Astrocyte of the hippocampus (primary cell): ENCODE measurements at regions not wholly inside any gene's neighbourhood (a gene's known extent, or its start where the extent isn't known, plus 50 kb on each side); places are given as distances from the start of the nearest gene placed in this dataset.

Experiments used
- DNase-seq: peaks from one replicate; pipeline ENCODE4 v3.0.0; 2011; ENCODE audit warnings: low read depth, low spot score

DNA sequence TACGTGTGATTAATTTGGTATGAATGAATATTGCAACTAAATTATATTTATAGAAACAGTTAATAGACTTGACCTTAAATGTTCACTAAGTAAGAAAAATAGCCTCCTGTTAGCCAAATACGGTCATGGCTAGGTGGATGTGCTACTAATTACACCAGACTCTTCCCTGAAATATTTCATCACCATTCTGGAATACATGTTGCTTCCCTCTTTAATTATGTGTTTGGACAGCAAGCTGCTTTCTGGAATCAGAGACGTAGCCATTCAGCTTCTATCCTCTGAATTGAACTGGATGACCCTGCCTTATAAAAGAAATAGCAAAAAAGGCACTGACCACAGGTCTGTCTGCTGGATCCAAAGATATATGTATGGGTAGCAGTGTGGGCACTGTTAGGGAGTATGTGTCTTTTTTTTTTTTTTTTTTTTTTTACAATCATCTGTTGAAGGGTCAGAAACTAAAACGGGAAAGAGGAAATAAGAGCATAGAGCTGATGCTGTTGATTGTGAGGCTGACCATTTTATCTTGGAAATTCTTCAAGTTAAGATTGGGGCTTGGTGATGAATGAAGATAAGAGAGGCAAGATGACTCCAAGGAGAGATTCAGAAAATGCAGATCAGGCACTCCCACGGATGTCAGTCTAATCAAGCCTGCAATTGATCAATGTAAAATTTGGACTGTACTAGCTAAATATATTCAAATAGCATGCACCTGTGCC, 283.2 kb upstream of the HSF2 start:
- DNase-seq = no peak

DNA sequence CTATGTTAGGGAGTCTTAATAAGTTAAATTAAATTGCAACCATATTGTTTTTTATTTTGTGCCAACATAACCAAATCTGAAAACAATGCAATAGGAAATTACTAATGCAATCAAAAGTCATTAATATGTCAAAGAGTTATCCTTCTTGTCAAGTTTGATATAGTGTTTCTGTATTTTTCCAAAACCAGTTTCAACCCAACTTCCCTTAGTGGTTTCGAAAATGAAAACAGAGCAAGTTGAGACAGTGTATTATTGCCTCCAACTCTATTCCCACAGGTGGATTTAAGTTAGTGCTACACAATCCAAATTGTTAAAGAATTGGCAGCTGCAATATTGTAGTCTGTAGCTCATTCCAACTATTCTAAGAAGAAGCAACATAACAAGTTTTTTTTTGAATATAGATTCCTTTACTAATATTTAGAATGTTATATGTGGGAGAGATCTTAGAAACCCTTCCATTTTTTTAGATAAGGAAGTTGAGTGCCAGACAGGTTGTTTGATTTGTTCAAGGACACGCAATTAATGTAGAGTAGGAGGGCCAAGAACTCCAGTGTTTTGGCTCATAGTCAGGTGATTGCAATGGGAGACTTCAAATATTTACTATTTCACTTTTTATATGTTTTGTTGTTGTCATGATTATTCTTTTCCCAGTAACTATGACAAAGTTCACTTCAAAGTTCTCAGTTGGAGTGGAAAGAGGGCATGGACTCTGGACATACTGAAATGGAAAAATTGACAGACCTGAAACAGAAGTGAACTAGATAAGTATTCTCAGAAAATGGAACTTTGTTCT, 282.4 kb upstream of the HSF2 start:
- no peak for DNase-seq

DNA sequence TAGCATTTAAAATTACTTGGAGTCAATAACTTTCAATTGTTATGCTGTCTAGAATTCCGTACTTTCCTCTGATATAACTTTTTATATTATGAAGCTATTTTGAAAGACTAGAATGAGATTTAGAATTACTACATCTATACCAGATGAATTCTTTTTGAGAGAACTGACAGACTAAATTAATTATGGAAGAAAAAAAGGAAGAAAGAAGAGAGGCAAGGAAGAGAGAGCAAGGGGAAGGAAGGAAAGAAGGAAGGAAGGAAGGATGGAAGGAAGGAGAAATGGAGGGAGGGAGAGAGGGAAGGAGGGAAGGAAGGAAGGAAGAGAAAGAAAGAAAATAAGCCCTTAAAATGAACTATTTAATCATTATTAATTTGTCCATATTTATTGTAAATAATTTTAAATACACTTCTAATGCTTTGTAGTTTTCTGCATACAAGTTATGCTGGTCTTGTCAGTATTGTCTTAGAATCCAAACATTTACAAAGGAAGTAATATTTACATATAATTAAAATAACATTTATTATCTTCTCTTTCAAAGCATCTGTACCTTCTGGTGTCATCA, 280.4 kb upstream of the HSF2 start:
- no peak for DNase-seq

DNA sequence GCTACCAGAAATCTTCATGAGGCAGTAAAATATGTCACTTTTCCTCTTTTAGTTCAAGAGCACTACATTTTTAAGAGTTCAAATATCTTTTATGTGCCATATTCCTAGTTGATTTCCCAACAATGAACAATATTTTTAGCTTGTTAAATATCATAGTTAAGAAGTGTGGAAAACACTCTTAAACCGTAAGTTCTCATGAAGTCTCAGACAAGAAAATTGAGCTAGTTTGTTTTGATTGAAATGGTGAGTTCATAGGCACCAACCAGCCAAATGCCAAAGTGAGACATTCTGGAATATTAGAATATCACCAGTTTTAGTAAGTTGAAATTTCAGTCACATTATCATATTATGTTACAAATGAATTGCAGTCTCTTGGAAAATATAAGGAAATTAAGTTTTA, 277.2 kb upstream of the HSF2 start:
- DNase-seq = no peak

DNA sequence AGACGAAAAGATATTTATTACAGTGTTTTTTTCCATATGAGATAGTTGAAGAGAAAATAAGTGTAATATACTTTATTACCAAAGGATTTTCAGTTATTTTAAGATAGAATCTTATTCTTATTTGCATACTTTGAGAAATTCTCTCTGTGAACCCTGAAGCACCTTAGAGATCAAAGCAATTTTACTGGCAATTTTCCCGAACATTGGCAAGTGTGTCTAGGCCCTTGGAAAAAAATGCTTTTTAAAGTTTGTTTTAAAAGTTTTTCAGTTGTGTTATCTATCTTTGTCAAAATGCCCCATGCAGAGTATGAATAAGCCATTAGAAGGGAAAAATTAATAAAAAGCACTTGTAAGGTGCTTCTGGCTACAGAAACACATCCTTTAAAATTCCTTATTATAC, 276.8 kb upstream of the HSF2 start:
- DNase-seq = no peak

DNA sequence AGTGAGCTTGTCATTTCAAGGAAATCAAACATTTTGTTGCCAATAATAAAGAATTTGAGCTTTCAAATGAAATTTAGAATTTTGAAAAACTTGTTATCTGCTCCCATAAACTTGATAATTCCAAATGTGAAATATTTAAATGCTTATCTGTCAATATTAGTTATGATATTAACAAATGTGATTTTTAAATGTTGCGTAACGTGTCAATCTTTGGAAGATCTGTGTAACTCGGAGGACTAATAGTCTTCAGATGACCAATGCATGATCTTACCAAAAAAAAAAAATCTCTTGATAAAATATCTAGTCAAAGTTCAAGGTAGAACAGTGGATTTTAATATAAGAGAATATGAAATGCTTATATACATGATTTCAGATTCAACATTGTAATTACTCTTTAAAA, 274.5 kb upstream of the HSF2 start:
- no peak for DNase-seq

DNA sequence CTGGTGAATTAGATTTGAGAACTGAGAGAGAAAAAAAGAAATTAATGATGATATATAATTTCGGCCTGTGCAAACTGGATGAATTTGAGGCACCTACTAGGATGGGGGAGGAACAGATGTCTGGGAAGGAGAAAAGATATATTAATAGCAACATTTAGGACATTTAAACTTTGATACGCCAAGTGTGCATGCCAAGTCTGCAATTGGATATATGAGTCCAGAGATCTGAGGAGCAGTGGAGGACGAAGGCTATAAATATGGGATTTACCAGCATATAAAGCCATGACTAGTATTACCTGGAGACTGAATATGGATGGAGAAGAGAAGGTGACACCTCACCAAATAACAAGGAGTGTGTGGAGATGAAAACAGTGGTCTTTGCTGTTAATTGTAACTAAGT, 272.6 kb upstream of the HSF2 start:
- no peak for DNase-seq

DNA sequence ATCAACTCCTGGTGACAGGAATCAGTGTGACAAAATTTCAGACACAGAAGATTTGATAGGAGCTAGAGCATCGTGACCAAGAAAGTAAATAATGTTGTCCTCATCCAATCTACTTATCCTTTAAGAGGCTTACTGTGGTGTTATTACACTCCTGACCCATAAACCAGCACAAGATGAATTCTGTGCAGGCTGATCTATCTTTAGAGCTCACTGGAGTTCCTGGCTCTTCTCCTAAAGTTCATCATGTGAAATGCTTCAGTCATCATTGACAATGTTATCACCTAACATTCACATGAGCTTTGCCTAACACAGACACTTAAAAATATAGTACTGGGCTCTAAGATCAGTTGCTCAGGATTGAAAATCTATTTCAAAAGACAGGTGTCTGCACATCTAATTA, 271.0 kb upstream of the HSF2 start:
- no peak for DNase-seq

DNA sequence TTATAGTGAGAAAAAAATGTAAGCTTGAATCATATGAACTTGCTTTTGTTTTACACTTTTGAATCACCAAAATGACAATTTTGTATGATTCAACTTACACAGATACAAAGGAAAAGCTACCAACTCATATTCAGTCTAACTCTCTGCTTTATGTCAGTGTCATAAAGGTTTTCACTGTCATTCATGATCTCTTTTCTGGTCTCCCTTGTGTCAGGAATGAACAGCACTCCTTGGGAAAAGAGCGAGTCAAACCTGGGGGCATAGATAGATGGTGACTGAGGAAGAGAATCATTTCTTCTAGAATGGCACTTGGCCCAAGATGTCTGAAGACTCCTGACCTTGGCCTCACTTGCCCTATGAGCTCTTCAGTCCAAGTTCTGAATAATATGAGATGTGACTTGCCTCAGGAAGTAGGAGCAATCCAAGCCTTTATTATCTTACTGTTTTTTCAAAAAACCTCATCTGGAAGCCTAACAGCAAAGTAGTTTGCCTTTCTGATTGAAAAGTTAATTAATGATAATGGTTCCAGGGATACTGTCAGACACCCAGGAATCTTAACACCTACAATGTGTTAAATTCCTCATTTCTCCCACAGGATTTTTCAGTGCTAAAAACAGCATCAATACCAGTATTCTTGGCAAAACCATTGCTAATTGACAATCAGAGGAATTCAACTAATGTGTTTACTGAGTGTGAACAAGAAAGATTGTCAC, 270.0 kb upstream of the HSF2 start:
- DNase-seq = peak; percentile 51

DNA sequence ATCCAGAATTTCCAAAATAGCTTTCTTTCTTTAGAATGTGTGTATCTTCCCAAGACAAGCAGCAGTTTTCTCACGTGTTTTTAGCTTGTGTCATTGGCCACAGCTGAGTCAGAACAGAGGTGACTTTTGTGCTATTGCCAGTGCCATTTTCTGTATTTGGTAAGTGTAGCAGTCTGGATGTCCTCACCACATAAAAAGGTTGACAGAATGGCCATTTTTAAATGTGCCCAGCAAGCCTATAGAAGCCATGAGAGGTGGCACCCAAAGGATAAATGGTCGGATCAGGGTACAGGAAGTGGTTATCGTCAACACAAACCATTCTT, 269.5 kb upstream of the HSF2 start:
- no peak for DNase-seq

DNA sequence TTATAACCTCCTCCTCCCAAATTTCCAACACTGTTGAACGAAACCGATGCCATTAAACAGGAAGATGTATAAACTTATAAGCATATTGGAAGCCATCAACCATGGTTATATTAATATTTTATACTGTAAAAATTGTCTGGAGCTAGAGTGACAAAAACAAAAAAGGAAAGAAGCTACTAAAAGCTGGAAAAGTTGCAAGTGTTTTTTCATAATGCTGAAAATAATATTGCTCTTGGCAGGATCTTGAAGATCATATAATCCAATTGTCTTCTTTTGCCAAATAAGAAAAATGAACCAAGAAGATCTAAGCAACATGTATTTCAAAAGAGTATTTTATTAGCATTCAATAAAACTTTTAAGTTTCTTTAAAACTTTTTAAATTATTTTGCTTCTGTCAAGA, 268.9 kb upstream of the HSF2 start:
- no peak for DNase-seq

DNA sequence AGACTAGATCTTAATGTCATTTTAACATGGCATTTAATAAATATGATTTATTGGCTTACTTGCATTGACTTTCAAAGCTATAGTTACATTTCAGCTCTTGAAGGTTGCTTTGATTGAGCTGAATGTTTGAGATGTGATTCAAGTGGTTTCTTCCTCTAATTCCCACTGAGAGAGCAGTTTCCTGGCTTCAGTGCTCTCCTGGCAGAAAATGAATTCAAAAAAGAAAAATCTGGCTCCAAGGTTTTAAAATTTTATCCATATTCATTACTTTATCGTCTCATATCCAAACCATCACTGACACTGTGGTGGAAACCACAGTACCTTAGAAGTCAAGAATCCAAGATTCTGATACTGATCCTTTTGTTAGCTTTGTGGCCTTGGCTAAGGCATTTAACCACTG, 263.1 kb upstream of the HSF2 start:
- no peak for DNase-seq

DNA sequence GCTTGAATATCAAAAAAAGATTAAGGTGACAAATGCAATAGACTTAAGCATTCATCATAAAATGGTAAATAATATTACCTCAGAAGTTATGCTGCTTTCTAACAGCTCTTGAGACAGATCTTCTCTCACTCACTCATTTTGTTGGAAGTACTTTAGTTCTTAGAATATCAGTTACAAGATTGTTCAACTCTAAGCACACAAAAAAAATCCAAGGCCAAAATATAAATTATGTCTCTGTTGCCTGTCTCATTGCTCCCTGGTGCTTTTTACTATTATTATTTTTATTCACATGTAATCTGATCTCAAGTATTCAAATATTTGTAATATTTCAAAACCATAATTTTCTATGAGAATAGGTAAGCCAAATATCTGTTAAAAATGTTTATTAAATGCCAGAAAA, 259.4 kb upstream of the HSF2 start:
- DNase-seq = no peak

DNA sequence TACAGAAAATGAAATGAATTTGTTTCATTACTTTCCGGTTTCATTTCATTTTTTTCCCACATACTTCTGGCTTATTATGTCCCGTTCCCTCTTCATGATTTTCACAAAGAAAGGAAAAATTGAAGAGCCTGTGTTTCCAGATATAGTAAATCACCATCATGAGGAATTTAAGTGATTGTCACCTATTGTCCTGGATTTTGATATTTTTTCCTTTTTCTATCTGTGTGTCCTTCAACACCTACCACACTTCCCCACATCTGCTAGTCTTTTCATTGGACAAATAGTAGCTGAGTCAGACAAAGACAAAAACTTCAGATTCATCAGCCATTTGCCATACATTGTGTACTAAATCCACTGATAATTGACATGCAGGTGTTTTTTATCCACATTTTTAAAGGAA, 258.2 kb upstream of the HSF2 start:
- DNase-seq = no peak

DNA sequence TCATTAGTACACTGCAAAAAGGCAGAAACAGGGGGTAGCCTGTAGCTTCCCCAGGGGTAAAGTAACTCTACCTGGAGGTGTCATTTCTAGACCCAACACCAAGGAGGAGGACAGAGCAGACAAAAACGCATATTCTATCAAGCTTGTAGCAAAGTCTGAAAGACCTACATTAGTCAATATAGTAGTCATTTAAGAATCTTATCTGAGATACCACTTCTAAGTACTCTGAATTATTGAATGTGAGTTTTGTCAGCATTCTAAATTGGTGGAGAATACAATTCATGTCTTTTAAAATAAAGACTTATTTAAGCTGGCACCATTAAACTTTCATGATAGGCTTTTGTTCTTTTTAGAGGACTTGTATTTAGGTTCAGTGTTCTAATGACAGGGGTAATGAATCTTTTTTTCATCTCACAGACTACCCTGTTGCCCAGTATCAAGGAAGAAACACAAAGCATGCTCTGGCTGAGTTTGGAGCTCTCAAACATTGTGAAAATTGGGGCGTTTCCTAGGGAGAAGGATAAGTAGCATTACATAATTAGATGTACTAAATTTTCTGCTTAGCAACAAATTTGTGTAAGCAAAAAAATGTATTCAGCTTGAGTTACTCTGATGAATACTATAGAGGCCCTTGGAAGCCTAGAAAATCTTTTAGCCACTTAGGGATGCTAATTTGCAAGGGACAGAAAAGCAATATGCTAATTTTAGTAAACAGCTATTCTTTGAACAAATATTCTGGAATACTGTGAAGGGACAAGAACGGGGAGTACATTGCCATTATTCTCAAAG, 255.4 kb upstream of the HSF2 start:
- DNase-seq = no peak

DNA sequence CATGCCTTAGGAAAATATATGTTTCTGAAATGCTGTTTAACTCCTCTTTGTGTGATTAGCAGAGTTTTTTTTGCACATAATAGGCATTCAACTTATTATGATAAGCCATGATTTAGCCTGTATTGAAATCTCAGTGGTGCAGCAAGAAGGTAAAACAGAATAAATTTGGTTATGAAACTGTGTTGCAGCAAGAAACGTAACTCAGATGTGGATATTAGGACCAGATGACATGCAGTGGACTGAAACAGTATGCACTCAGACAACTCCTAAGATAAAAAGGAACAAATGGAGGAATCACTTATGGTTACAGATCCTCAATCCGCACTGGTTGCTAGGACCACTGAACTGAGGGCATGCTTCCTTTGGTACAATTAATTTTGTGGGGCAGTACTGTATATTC, 254.2 kb upstream of the HSF2 start:
- DNase-seq = no peak

DNA sequence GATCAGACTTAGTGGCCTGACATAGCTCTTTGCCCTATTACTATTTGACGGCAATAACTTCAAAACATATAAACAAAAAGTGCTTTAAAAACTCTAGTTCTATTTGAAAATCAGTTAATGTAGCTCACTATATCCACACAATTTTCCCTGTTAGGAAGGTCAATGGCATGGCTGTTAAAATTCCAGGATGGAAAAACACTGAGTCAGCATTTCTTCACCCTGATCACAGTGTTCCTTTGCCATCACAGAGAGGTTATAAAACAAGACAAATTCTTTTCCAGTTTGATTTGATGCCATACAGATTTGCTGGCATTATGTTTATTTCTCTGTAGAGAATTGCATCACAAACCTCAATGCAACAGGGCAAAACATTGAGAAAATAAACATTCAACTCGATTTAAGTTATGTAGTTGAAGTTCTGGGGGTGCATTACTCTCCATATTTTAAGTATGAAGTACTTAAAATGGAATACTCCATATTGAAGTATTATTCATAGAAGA, 253.7 kb upstream of the HSF2 start:
- no peak for DNase-seq

DNA sequence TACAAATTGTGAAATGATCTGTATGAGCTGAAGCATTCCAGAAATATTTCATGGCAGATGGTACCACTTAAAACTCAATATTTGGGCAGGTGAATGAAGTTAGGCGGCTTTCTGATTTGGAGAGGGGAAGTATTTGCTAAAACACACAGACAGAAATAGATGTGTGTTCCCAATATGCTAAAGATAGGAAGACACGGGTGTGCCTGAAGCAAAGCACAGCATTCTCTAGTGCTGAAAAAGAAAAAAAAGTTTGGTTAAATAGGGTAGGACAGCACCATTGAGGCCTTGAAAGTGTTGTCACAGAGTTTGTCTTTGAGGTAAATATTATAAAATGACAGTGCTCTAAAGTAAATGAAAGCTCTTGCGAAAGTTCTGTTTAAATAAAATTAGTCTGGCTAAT, 252.2 kb upstream of the HSF2 start:
- DNase-seq = no peak

DNA sequence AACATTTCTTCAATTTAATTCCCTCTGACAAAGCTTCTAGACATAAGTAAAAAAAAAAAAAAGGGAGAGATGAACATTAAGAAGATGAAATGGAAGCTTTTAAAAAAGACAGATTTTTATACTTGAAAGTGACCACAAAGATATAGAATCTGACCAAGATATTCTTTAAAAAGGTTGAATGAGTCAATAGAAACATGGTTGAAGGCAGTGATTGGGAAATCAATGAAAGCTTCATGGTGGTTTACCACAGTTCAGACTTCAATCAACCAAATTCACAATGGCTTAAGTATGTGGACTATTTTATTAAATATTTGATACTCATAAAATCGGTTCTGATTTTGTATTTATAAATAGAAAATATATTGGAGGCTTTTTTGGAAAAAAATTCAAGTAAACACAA, 248.4 kb upstream of the HSF2 start:
- no peak for DNase-seq

DNA sequence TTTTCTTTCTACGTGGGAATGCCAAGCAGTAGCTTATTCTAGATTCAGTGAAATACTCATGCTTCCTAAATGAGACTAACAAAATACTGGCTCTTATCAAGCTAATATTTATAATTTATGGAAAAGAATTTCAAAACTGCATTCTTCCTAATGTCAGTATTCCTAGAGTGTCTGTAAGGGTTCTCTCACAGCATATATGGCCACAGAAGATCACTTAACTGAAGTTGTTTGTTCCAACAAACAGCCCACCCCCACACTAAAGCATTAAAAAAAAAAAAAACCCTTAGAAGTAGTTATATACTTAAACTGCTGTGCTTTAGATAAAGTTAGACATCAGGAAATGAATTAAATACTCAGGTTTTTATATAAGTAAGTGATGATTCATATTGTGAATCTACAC, 247.7 kb upstream of the HSF2 start:
- no peak for DNase-seq

DNA sequence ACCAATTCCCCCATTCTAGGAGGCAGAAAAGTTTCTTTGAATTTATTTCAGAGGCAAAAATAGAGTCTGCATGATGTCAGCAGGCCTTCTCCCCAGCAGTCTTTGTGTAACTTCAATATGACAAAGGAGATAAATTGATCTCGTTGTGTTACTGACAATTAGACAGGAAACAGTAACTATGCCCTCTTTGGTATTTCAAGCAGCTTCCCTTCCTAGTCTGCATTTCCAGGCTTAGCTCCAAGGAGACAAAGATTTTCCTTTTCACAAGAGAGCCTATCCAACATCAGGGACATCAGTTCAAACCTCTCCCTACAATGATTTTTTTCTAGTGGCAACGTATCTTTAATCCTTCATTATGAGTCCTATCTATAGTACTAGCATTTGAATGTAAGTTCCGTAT, 245.9 kb upstream of the HSF2 start:
- peak; percentile 7 for DNase-seq

DNA sequence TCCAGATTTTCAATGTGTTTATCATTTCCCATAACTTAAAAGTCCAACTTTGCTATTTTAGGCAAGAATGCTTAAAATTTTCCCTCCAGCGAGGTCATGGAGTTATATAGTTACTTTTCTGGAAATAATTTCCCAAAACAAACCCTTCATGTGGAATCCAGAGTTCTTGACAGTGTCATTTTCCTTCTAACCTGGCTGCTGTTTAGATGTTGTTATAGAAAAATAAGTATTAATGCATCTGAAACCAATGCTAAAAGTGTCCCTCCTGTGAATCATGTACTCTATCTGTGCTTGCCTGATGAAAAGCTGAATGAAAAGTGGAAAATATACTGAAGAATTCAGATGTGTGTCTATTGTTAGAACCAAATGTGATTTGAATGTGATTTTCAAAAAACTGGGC, 245.3 kb upstream of the HSF2 start:
- DNase-seq = no peak
